HCT116 (cell line): ENCODE measurements at regions not wholly inside any gene's neighbourhood (a gene's known extent, or its start where the extent isn't known, plus 50 kb on each side); places are given as distances from the start of the nearest gene placed in this dataset.

Experiments used
- ATAC-seq: fragments of 200-7000 bp; cut with Tn5 transposase; 2 replicates; pipeline ENCODE4 v1.9.1; 2020; ENCODE audit warnings: mild to moderate bottlenecking, moderate library complexity
- BruUV-seq: library from RNA; stranded (reverse); fragments of 400-500 nt; replicated peaks from 2 replicates; lab custom pipeline; 2021; lab: Mats Ljungman, UMichigan
- CTCF ChIA-PET: fragments of 300-600 bp; sonication (Branson Sonifier 250); formaldehyde crosslinking; loops from one replicate; lab custom pipeline; 2021; ENCODE audit warnings: antibody characterized with exemption; lab: Charles Lee
- POLR2A ChIA-PET: fragments of 300-600, 350-600 bp; sonication (Branson Sonifier 250); formaldehyde crosslinking; loops from one replicate; lab custom pipeline; 2021; ENCODE audit warnings: antibody characterized with exemption; lab: Charles Lee
- RAD21 ChIA-PET, 2 experiments: fragments of 300-600 bp; sonication (Branson Sonifier 250); formaldehyde crosslinking; loops; one replicate each; lab custom pipeline; 2023; ENCODE audit warnings: low total read pairs in 2 of 2; ENCODE audit not compliant: uncharacterized antibody in 2 of 2, unreplicated experiment in 2 of 2, low non-redundant PET in 1 of 2; lab: Charles Lee
- DNase-seq: peaks from one replicate; pipeline ENCODE4 v3.0.0-alpha.2; 2010; ENCODE audit warnings: low read depth, low spot score
- H2AFZ ChIP-seq: fragments of 200-600 bp; shearing (Covaris generic), sonication (generic); 2 replicates; pipeline ENCODE4 v1.6.1; 2017; ENCODE audit warnings: low read depth, mixed run types, mixed read lengths, antibody characterized with exemption, low read length; ENCODE audit not compliant: poor library complexity, severe bottlenecking
- H3K27ac ChIP-seq: 2 replicates; pipeline ENCODE4 v1.5.1; 2012; ENCODE audit warnings: low read depth, low read length
- H3K27me3 ChIP-seq: fragments of 200-600 bp; sonication (generic); 2 replicates; pipeline ENCODE4 v1.6.1; 2016; ENCODE audit warnings: mixed run types, low read length, mixed read lengths; ENCODE audit not compliant: insufficient read depth
- H3K36me3 ChIP-seq, 2 experiments: fragments of 200-500 bp in 1 of 2; fragments of 200-600 bp in 1 of 2; sonication (Bioruptor generic) in 1 of 2; sonication (generic) in 1 of 2; 2 replicates each; pipeline versions ENCODE4 v1.5.1 to v1.6.1; 2014 to 2016; ENCODE audit warnings: low read length in 2 of 2, inconsistent platforms in 1 of 2, mixed read lengths in 1 of 2, mixed run types in 1 of 2; ENCODE audit not compliant: insufficient read depth in 2 of 2, control insufficient read depth in 1 of 2
- H3K4me1 ChIP-seq, 2 experiments: fragments of 200-600 bp in 1 of 2; sonication (generic) in 1 of 2; 2 replicates each; pipeline versions ENCODE4 v1.5.1 to v1.6.1; 2012 to 2017; ENCODE audit warnings: low read length in 2 of 2, inconsistent platforms in 1 of 2, mild to moderate bottlenecking in 1 of 2, mixed read lengths in 1 of 2, mixed run types in 1 of 2, moderate library complexity in 1 of 2; ENCODE audit not compliant: insufficient read depth in 2 of 2, control insufficient read depth in 1 of 2
- H3K4me2 ChIP-seq: fragments of 200-600 bp; sonication (generic); 2 replicates; pipeline ENCODE4 v1.6.1; 2017; ENCODE audit warnings: mixed run types, low read length, mixed read lengths
- H3K4me3 ChIP-seq, 2 experiments: fragments of 200-600 bp in 1 of 2; sonication (generic) in 1 of 2; replicated peaks in 1 of 2; 2 replicates each; pipeline ENCODE4 v1.5.1; 2011 to 2016; ENCODE audit warnings: low read length in 2 of 2, control low read depth in 1 of 2, low read depth in 1 of 2, mild to moderate bottlenecking in 1 of 2, mixed read lengths in 1 of 2, mixed run types in 1 of 2
- H3K79me2 ChIP-seq: fragments of 200-600 bp; sonication (generic); 2 replicates; pipeline ENCODE4 v1.6.1; 2017; ENCODE audit warnings: mild to moderate bottlenecking, mixed run types, low read length, moderate library complexity, mixed read lengths; ENCODE audit not compliant: insufficient read depth
- H3K9ac ChIP-seq: fragments of 200-600 bp; sonication (generic); 2 replicates; pipeline ENCODE4 v1.6.1; 2016; ENCODE audit warnings: low read length, mixed read lengths
- H3K9me2 ChIP-seq: fragments of 200-600 bp; sonication (generic), shearing (Covaris generic); 2 replicates; pipeline ENCODE4 v1.6.1; 2017; ENCODE audit warnings: mixed run types, mild to moderate bottlenecking, moderate library complexity; ENCODE audit not compliant: insufficient read depth
- H3K9me3 ChIP-seq, 2 experiments: fragments of 200-500 bp in 1 of 2; fragments of 200-600 bp in 1 of 2; sonication (Bioruptor generic) in 1 of 2; sonication (generic) in 1 of 2; 2 replicates each; pipeline ENCODE4 v1.6.1; 2014 to 2017; ENCODE audit warnings: low read length in 2 of 2, mixed read lengths in 2 of 2, inconsistent platforms in 1 of 2, low read depth in 1 of 2, mild to moderate bottlenecking in 1 of 2, mixed run types in 1 of 2, moderate library complexity in 1 of 2; ENCODE audit not compliant: control insufficient read depth in 1 of 2, insufficient read depth in 1 of 2
- H4K20me1 ChIP-seq: fragments of 200-600 bp; sonication (generic), shearing (Covaris generic); 2 replicates; pipeline ENCODE4 v1.6.1; 2017; ENCODE audit warnings: mixed run types, mild to moderate bottlenecking, moderate library complexity; ENCODE audit not compliant: insufficient read depth
- FOSL1 ChIP-seq: IDR thresholded peaks from 2 replicates; pipeline ENCODE4 v1.6.1; 2012; ENCODE audit warnings: low read depth
- REST ChIP-seq: IDR thresholded peaks from 2 replicates; pipeline ENCODE4 v1.6.1; 2012; ENCODE audit warnings: low read depth
- SIN3A ChIP-seq: IDR thresholded peaks from 2 replicates; pipeline ENCODE4 v1.6.1; 2012; ENCODE audit warnings: low read depth
- SP1 ChIP-seq: IDR thresholded peaks from 2 replicates; pipeline ENCODE4 v1.6.1; 2012; ENCODE audit warnings: low read depth
- TCF7L2 ChIP-seq: IDR thresholded peaks from 2 replicates; pipeline ENCODE4 v1.7.0; 2011; ENCODE audit warnings: borderline replicate concordance, inconsistent platforms; ENCODE audit not compliant: insufficient read depth, insufficient read length; ENCODE audit errors: extremely low read depth
- YY1 ChIP-seq: IDR thresholded peaks from 2 replicates; pipeline ENCODE4 v1.6.1; 2011; ENCODE audit warnings: low read length, low read depth, moderate library complexity, mild to moderate bottlenecking; ENCODE audit not compliant: insufficient replicate concordance; ENCODE audit errors: extremely low read depth
- ZNF274 ChIP-seq: fragments of 200-500 bp; sonication (Bioruptor generic); IDR thresholded peaks from 2 replicates; pipeline ENCODE4 v1.6.1; 2014; ENCODE audit warnings: mild to moderate bottlenecking, low read depth, low read length, inconsistent platforms
- intact Hi-C: fragments of 100-400 bp; cut with micrococcal nuclease; formaldehyde crosslinking; loops from 2 replicates; pipeline ENCODE4 v1.10.0; 2022

- no peaks in the 10 kb centered on the region for H3K9me3 ChIP-seq
- no peak for TF ChIP-seq FOSL1
- no peak for TF ChIP-seq ZNF274
- no peak for TF ChIP-seq TCF7L2
- TF ChIP-seq REST, result no peak
- TF ChIP-seq SP1, result no peak
- no peak for TF ChIP-seq SIN3A
- no peak for TF ChIP-seq YY1
- H3K9ac ChIP-seq, result no peak overlapping the region
- no peak overlapping the region for H3K27ac ChIP-seq
- no peaks in the 10 kb centered on the region for H3K4me1 ChIP-seq
- no TSS peak for BruUV-seq
- no peak overlapping the region for H3K4me2 ChIP-seq
- H3K36me3 ChIP-seq, result no peaks in the 10 kb centered on the region
- H3K9me2 ChIP-seq, result no peaks in the 10 kb centered on the region
- no peak overlapping the region for H3K4me3 ChIP-seq
- no peaks in the 10 kb centered on the region for H3K27me3 ChIP-seq
- no peaks in the 10 kb centered on the region for H4K20me1 ChIP-seq
- intact Hi-C loops, result loop anchor here (5.0 kb wide), 2 partner anchors 209 to 264 kb away; no protein-coding TSS in a partner anchor
- DNase-seq (no peak), ATAC-seq (no peak)
- ChIA-PET POLR2A (no interaction called here), CTCF (no interaction called here), RAD21 (no interaction called here)
- no peaks in the 10 kb centered on the region for H3K79me2 ChIP-seq
- H2AFZ ChIP-seq, result no peak overlapping the region
Observed at GRCh38 chr22:27408068-27408467, 393.5 kb downstream of the MN1 start.
